NCI-H510A treated with DMSO at 0.1 percent for 48 hours (cell line): ENCODE measurements at regions not wholly inside any gene's neighbourhood (a gene's known extent, or its start where the extent isn't known, plus 50 kb on each side); places are given as distances from the start of the nearest gene placed in this dataset.

ENCODE experiments used
- DNase-seq: peaks from one replicate; lab custom pipeline; 2025; lab: John Stamatoyannopoulos, UW

DNA sequence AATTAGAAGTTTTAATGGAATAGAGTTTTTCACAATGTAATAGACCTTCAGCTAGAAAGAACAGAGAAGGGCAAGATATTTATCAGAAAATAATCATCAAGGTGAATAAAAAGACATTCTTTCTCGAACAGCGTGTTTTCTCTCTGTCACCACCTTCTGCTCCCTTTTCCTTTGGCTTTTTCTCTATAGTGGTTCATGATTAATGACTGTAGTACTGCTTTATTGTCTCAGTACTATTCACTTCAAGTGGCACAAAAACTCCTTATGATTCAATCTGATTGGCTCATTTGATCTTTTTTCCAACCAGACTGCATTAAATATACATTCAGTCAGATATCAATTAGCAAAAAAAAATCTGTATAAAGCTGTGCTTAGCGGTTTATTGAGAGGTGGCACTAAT lies 516.0 kb downstream of the OTOL1 start:
- DNase-seq: no peak

- DNase-seq: no peak
These were observed 517.7 kb downstream of the OTOL1 start for GRCh38 chr3:162014284-162014683.

DNA sequence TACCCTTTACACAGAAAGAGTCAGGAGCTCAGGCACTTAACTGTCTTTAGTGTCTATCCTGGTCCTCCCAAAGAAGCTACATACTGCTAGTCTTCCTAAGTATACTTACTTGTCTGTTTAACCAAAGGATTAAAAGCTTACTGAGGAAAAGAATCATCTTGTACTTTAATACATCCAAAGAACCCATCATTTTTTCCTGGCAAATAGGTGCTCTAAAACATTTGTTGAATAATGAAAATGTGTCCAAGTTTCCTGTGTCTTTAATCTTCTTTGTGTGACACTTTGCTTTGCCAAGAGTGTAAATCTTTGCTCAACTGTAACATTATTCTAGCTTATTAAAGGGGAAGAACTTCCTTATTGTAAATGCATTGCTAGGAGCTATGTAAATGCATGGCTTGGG lies 519.2 kb downstream of the OTOL1 start:
- no peak for DNase-seq

DNA sequence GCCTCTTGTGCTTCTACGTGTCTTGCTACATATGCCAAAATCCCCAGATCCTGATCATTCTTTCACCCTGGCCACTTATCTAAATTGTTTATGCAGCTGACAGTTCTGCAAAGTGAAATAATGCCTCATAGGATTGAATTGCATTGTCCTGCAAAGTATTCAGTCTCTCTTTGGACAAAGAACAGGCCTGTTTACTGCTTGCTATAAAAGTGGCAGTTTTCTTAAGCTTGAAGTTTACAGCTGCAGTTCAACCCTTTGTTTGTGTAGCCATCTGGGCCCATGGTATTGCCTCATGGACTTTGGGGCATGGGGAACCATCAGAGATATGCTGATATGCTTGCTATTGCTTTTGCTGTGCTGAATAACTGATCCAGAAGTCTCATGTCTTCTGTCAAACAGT lies 523.2 kb downstream of the OTOL1 start:
- no peak for DNase-seq

DNA sequence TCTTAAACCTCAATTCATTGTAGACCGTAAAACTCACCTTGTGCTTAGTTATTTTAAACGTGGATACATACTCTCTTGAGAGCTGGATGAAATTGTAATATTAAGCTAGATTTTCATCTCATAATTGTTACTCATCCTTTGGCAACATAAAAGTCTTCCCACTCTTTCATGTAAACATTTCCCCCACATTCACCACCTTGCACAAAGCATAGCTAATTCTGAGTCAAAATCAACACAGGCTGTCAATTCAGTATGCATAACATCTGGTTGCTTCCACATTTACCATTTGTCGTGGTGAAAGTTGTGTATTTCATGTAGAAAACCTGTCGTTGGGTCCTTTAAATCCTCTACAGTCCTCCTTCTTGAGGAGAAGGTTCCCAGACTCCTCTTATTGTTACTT lies 524.6 kb downstream of the OTOL1 start:
- no peak for DNase-seq

- no peak for DNase-seq
These were observed 526.3 kb downstream of the OTOL1 start for GRCh38 chr3:162022911-162023310.

- DNase-seq: no peak
These were observed 533.1 kb downstream of the OTOL1 start for GRCh38 chr3:162029736-162030135.

- DNase-seq: no peak
These were observed 537.8 kb downstream of the OTOL1 start for GRCh38 chr3:162034368-162034767.

DNA sequence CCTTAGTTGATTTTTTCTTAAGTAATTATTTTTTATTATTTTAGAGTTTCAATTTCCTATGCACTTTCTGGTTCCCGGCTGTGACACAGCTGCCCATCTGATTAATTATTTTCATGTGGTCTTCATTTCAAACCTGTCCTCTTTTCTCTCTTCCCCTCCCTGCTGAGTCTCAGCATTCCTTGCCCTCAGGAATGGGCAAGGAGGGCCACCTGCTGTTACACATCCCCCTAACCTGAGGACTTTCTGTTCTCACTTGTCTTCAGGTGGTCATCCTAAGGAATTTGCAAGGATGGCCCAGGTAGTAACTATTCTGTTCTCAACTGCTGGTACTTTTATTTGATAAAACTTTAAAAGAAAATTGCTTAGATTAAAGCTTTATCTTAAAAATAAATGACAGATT lies 545.0 kb downstream of the OTOL1 start:
- DNase-seq: no peak

DNA sequence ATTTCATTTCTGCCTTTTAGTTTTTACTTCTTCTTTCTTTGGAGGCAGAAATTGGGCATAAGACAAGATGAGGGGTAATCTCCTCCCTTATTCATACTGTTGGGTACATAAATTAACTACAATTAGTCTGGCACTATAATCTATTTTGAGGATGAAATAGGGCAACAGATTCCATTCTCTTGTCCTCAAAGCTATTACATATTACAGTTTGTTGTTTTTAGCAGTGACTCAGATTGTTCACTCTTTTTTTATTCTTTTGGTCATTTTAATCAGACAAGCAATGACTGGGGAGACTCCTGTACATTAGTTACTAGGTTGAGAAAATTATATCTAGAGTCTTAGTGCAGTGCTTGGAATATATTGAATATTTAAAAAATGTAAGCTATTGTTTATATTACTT lies 556.0 kb downstream of the OTOL1 start:
- no peak for DNase-seq

GRCh38 chr3:162072656-162073164 lies 576.1 kb downstream of the OTOL1 start:
- no peak for DNase-seq

GRCh38 chr3:162073422-162073975 lies 576.9 kb downstream of the OTOL1 start:
- DNase-seq: no peak

GRCh38 chr3:162077108-162077507 lies 580.5 kb downstream of the OTOL1 start:
- DNase-seq: no peak

DNA sequence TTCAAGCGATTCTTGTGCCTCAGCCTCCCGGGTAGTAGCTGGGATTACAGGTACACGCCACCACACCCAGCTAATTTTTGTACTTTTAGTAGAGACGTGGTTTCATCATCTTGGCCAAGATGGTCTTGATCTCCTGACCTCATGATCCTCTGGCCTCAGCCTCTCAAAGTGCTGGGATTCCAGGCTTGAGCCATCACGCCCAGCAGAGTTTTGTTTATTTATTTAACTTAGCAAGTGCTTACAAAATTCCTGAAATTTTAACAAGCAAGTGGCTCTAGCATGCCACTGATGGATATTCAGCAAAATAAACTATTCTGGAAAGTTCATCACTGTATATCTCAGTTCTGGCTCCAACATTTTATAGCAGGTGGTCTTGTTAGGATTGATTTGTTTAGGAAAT lies 585.9 kb downstream of the OTOL1 start:
- no peak for DNase-seq

DNA sequence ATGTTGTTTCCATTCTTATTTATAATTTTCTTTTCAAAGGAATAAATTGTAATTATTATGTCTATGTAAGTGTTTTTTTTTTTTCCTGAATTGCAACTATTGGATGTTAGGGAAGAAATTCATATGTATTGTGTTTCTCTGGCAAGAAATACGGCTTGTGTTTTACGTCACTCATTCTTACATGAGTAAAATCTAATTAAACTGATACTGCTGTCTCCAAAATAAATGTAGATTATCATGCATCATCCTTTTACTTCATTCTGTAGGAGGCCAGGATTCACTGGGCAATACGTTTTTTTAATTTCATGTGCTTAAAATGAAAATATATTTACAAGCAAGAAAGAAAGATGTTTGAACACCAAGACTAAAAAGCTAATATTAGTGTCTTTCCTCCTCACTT lies 590.8 kb downstream of the OTOL1 start:
- no peak for DNase-seq

DNA sequence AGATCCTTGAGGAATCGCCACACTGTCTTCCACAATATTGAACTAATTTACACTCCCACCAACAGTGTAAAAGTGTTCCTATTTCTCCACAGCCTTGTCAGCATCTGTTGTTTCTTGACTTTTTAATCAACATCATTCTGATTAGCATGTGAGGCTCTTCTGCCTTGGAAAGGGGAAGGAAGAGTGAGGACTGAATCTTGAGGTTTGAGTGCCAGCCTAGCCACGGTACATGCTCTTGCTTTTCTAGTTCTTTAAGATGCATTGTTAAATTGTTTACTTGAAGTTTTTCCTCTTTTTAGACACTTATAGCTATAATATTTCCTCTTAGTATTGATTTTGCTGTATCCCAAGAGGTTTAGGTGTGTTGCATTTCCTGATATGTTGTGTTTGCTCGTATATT lies 596.1 kb downstream of the OTOL1 start:
- no peak for DNase-seq

DNA sequence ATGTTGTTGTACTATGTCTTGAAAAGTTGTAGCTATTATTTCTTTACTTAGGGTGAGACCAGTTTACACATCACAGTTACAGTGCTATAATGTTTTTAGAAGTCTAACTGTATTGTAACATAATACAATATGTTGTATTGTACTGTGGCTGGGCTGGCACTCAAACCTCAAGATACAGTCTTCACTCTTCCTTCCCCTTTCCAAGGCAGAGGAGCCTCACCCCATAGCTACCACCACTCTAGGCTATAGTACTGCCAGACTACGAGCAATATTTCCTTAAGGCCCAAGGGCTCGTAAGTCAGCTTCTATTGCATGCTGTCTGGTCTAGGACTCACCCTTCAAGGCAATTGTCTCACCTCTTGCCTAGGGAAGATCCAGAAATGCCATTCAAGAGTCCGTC lies 597.7 kb downstream of the OTOL1 start:
- no peak for DNase-seq

DNA sequence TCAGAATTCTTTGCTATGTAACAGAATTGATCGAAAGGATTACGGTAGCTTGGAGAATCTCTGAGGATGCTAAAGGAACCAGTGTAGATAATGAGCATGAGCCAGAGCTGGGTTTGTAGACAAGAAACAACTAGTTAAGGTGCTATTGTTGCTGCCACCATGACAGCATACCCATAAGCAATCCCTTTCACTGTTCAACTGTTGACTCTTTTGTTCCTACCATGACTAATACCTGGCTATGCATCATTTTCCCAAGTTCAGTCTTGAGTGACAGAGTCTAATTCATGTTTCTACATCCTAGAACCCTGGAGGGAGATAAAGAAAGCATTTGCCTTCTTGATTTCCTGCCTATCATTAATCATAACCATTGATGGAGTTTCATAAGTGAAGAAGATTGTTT lies 600.3 kb downstream of the OTOL1 start:
- no peak for DNase-seq

GRCh38 chr3:162103808-162104207 lies 607.2 kb downstream of the OTOL1 start:
- DNase-seq: no peak

- DNase-seq: no peak
These were observed 615.3 kb downstream of the OTOL1 start for GRCh38 chr3:162111861-162112260.

DNA sequence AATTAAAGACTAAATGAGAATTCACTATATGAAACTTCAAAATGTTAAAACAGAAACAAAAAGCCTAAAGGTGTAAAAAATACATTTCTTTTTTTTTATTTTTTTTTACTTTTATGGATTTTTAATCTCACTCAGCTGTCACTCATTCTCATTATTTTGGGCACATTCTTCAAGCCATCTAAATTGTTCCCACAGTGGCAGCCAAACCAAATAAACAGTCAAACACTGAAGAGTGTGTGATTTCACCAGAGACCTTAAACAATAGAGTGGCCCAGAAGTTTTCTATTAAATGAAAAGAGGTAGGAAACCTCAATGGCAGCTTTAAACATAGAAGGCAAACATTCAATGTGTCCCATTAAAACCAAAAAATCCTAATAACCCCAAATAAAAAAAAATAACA lies 616.1 kb downstream of the OTOL1 start:
- DNase-seq: no peak

DNA sequence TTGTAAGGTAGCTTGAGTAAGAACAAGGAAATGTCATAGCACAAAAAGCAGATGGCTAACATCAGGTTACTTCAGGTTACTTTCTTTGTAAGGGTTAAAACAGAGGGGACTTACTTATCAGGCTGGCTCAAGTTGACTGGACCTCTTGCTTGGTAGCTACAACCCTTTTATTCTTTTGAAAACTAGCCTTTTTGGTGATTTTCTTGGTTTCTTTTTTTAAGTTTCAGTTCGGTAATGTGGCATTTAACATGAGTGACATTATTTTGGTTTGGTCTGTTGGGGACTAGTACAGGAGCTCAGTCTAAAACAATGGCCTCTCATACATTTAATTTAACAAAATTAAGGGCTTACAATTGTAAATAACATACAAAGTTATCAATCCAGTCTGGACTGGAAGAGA lies 621.4 kb downstream of the OTOL1 start:
- DNase-seq: no peak

GRCh38 chr3:162119651-162120050 lies 623.0 kb downstream of the OTOL1 start:
- no peak for DNase-seq

- DNase-seq: no peak
These were observed 625.8 kb downstream of the OTOL1 start for GRCh38 chr3:162122405-162122804.

DNA sequence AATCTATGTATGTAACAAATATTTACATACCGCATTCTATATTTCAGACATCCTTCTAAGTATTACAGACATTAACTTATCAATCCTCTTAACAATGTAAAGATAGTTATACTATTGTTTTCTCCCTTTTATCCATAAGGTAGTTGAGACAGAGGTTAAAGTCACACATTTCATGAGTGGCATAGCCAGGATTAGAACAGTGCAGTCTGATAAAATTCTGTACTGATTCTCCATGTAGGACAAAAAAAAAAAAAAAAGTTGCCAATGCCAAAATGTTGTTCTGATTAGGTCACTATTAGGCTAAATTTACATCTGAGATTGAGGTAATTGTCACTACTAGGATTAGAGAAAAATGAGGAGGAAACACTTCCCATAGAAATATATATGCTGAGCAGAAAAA lies 629.2 kb downstream of the OTOL1 start:
- DNase-seq: no peak
